Amniotic epithelial cell (primary cell): ENCODE measurements at regions not wholly inside any gene's neighbourhood (a gene's known extent, or its start where the extent isn't known, plus 50 kb on each side); places are given as distances from the start of the nearest gene placed in this dataset.

Experiments used
- DNase-seq: peaks from one replicate; pipeline ENCODE4 v3.0.0-alpha.2; 2010; ENCODE audit warnings: low read depth

GRCh38 chr18:42268186-42268725 is 313.2 kb downstream of the PIK3C3 start:
- no peak for DNase-seq

DNA sequence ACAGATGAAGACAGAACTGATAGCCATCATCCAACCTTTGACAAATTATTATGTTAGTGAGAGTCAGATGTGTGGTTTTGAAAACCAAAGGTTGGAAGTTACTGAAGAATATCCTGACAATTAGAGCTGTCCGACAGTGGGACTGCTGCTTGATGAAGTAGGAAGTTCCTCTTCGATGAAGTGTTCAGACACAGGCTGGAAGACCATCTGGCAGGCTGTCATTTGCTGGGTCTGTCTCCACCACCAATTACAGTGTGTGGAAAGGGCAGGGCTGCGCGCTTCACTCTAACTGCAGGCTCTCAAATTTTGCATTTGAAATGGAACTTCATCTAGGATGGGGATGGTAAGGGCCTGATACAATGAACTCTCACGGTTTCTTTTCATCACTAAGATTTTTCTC is 313.8 kb downstream of the PIK3C3 start:
- DNase-seq: no peak

DNA sequence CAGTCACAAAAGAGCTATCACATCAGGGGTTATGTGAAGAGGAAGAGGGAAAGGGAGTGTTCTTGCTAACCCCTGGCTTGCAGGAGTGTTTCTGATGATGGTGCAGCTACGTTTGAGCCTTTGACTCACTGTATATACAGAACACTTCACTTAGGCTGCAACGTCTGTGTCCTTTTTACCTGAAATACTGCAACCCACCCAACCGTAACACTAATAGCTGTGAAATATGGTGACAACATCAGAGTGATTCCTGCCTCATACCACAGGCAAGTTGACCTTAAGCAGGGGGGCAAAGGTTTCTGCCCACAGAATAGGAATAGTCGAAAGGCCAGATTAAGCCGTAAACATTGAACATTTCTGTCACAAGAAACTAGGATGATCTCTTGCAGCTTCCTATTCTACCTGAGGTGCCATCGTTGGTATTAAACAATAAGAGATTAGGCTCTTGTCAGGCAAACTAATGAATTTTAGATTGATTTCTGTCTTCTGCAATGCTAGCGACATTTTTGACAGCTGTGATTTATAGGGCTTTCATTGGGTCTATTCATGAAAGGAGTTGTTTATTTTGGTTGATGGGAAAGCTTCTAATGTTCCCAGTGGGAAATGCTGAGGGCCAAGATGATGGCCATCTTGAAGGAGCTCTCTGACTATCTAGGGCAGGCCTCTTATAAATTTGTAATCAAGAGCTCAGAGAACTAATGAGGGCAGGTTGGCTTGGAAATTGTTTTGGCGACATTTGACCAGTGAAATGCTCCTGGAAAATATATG is 316.8 kb downstream of the PIK3C3 start:
- DNase-seq: no peak

DNA sequence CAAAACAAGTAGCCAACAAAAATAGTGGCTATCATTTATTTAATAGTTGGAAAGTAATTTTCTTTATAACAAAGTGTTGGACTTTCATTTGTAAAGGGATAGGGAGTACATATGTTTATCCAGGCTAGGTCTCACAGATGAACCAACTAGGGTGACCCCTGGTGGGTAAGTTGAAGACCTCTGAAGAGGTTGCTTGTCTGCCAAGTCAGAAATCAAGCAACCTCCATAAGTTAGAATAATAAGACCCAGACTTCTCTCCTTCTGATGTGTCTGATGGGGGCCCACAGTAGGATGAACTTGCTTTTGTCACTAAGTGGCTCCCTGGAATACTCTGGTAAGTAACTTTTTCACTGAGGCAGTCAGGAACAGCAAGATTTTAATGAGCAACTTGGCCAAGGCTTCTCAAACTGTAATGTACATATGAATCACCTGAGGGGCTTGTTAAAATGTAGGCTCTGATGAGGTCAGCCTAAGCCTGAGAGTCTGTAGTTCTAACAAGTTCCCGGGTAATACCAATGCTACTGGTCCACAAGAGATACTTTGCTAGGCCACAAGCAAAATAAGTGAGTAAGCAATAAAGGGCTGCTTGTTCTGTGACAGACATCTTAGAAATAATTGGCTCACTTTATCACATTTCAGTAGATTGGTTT is 319.6 kb downstream of the PIK3C3 start:
- peak; percentile 44 for DNase-seq

DNA sequence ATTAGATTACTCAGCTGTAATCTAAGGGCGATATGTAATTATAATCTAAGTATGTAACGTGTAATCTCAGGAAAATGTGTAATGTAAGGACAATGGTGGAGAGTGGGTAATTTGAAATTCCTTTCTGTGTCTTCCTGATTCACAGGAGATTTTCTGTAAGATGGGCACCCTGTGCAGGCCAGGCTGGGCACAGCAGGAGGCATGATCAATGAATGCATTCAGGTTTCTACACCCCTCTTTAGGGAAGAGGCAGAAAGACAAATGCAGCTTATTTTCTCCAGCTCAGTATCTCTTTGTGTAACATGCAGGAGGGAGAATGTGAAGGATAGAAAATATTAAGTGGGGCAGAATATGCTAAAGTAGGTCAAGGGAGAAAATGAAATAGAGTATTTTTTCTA is 320.1 kb downstream of the PIK3C3 start:
- DNase-seq: no peak

DNA sequence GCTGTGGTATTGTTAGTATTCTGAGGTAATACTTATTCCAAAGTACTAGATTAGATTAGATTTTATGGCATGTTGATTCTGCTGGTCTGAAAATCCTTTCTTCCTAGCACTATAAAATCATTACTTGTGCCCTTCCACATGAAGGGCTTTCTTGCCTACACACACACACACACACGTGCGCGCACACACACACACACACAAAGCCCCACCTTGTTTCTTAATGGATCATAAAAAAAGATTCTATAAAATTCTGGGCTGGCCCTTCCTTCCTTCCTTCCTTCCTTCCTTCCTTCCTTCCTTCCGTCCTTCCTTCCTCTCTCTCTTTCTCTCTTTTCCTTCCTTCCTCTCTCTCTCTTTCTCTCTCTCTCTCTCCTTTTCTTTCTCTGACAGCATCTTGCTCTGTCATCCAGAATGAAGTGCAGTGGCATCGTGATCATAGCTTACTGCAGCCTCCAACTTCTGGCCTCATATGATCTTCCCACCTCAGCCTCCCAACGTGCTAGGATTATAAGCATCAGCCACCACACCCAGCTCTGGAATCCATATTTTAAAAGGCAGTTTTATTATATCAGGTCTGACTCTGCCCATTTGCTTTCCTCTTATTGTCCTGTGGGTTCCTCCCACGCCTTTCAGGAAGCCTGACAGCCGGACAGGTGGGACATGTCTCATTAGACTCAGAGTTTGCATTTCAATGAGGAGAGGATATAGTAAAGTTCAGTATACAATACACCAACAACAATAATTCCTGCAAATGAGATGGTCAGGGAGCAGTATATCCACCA is 321.1 kb downstream of the PIK3C3 start:
- no peak for DNase-seq

GRCh38 chr18:42281124-42281523 is 326.1 kb downstream of the PIK3C3 start:
- DNase-seq: no peak

DNA sequence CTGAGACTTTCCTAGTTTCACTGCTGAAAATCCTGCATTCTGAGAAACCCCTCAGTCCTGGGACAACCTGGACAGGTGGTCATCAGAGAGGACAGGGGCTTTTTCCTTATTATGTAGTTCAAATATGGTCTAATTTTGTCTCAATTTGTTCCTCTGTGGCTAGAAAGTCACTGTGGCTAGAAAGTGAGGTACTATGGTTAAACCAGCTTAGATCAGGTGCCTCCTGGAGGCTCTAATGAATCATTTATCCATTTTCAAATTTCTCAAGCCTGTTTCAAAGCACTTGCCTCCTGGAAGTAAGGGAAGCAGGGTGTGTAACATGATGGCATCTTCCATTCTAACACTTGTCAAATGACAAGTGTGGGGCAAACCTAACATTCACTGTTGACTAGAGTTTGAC is 326.8 kb downstream of the PIK3C3 start:
- no peak for DNase-seq

DNA sequence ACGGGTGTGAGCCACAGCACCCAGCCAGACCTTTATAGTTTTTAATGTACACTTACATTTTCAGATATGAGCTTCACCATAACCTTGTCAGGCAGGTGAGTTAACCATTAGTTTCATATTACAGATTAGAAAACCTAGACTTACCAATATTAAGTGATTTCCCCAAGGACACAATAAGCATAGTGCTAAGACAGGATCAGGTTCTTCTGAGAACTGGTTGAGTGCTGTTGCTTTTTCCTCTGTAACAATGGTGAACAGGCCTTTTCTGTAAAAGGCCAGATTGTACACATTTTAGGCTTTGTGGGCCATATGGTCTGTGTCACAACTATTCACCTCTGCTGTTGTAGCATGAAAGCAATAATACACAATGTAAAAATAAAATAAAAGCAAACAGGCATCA is 332.0 kb downstream of the PIK3C3 start:
- DNase-seq: no peak

DNA sequence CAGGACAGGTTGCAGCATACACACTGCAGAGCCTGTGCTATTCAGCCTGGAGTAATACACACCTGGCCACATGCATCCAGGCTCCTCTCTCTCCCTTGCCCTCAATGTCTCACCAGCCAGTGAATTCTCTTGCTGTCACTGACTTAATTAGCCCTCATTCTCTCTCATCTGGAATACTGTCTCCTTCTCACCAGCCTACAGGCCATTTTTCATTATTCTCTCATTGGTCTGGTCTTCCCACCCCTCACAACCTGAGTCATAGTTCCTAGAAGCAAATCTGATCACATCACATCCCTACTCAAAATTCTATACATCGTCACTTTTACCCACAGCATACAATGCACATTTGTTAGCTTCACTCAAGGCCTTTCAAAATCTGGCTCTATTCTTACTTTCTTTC is 333.1 kb downstream of the PIK3C3 start:
- DNase-seq: no peak

- DNase-seq: no peak
Measured at GRCh38 chr18:42289526-42289925, 334.5 kb downstream of the PIK3C3 start.

GRCh38 chr18:42290318-42291307 is 335.6 kb downstream of the PIK3C3 start:
- DNase-seq: no peak

GRCh38 chr18:42292654-42293053 is 337.6 kb downstream of the PIK3C3 start:
- DNase-seq: no peak

GRCh38 chr18:42296192-42296591 is 341.2 kb downstream of the PIK3C3 start:
- DNase-seq: no peak

DNA sequence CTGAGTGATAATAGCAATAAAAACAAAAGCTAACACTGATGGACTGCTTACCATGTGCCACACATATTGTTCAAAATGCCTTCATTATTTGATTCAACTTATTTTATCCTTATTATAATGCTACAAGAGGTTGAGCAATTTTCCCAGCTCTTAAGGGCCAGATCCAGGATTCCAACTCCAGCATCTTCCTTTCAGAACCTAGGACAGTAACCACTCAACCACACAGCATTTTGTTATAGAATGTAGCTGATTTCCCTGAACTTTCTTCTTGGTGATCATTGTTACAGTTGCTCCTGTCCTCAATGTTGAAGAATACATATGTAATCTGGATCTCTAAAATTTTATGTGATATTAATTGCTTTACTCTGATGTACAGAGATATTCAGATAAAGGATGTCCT is 341.7 kb downstream of the PIK3C3 start:
- DNase-seq: peak; percentile 3

- peak; percentile 58 for DNase-seq
Measured at GRCh38 chr18:42298759-42299675, 344.0 kb downstream of the PIK3C3 start.

- DNase-seq: peak; percentile 0
Measured at GRCh38 chr18:42305869-42306593, 351.0 kb downstream of the PIK3C3 start.

DNA sequence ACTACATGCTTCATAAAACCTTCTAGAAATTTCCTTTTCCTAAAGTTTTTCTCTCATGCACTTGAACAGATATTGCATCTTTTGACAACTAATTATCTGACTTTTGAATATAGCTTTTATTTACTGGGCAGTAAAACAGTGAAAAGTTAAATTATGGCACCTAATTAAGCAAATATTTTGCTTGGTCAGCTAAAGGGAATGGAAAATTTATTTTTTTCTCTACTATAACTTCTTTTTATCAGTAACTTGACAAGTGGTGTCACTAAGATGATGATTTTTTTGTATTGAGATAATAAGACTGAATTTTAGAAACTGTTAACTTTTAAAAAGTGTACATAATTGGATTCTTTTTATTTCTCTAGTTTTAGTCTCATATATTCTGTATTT is 351.6 kb downstream of the PIK3C3 start:
- DNase-seq: no peak

DNA sequence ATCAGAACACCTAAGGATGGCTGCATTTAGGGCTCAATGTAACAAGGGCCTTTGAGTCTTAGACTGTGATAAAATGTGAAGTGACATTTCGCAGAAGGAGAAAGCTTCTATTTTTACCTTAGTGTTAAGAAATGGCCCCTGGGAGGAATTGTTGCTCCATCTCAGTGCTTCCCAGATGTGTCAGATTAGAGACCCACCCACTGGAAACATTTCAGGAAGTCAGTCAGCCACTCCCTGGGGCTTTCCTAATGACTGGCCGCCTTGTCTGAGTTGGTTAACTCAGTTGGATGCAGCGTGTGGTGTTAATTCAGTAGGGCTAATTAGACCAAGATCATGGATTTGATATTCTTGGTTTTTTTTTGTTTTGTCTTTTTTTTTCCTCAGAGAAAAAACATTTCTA is 355.9 kb downstream of the PIK3C3 start:
- DNase-seq: no peak

GRCh38 chr18:42326752-42327151 is 371.7 kb downstream of the PIK3C3 start:
- DNase-seq: no peak
